ENCODE measurements at regions not wholly inside any gene's neighbourhood (a gene's known extent, or its start where the extent isn't known, plus 50 kb on each side); places are given as distances from the start of the nearest gene placed in this dataset.

- Histone ChIP-seq H3F3A (ENCODE audit: low read length, unreplicated experiment) (no peaks in the 10 kb centered on the region), H3K9ac (ENCODE audit: low read length) (no peak overlapping the region), H2AFZ (ENCODE audit: low read length) (no peak overlapping the region), H3K27me3 (ENCODE audit: low read length) (no peaks in the 10 kb centered on the region), H3K79me2 (ENCODE audit: low read length) (no peaks in the 10 kb centered on the region), H4K20me1 (ENCODE audit: low read length) (no peaks in the 10 kb centered on the region), H3K4me2 (ENCODE audit: low read length) (no peak overlapping the region), H3K4me3 (ENCODE audit: low read length) (no peak overlapping the region), H3K36me3 (ENCODE audit: low read depth, low read length) (no peaks in the 10 kb centered on the region), H3K27ac (ENCODE audit: low read length) (no peak overlapping the region), H3K9me3 (ENCODE audit: low read length) (no peaks in the 10 kb centered on the region), H3K9me2 (replicated peaks; ENCODE audit: low read length) (no peaks in the 10 kb centered on the region), H3K4me1 (ENCODE audit: insufficient read depth, low read length) (no peaks in the 10 kb centered on the region)
- intact Hi-C loops (cut with micrococcal nuclease) = no loop called here
- ChIA-PET POLR2A (ENCODE audit: unreplicated experiment) (no interaction called here), CTCF (no interaction called here)
- BruUV-seq (replicated peaks) = no TSS peak
- DNase-seq (no peak), ATAC-seq (no peak)
- no peak for TF ChIP-seq CTCF (conservative IDR thresholded peaks at IDR 0.05; ENCODE audit: low read depth, low read length)
Measured at GRCh38 chr9:95755421-95755730, 120.1 kb upstream of the ERCC6L2 start.

- H3K9me3 ChIP-seq (ENCODE audit: low read length) = no peaks in the 10 kb centered on the region
- no peak overlapping the region for H3K4me3 ChIP-seq (ENCODE audit: low read length)
- BruUV-seq (replicated peaks) = no TSS peak
- TF ChIP-seq EZH2 (IDR thresholded peaks at IDR 0.05; ENCODE audit: low read length, unreplicated experiment) (no peak), EZH2phosphoT487 (IDR thresholded peaks at IDR 0.05; ENCODE audit: borderline replicate concordance, low read length) (no peak), CTCF (conservative IDR thresholded peaks at IDR 0.05; ENCODE audit: low read depth, low read length) (no peak)
- H4K20me1 ChIP-seq (ENCODE audit: low read length) = no peaks in the 10 kb centered on the region
- H3K9ac ChIP-seq (ENCODE audit: low read length) = no peak overlapping the region
- H3K79me2 ChIP-seq (ENCODE audit: low read length) = no peaks in the 10 kb centered on the region
- intact Hi-C loops (cut with micrococcal nuclease) = no loop called here
- no peak overlapping the region for H3K4me2 ChIP-seq (ENCODE audit: low read length)
- H3K27ac ChIP-seq (ENCODE audit: low read length) = no peak overlapping the region
- H3K27me3 ChIP-seq (ENCODE audit: low read length) = no peaks in the 10 kb centered on the region
- CTCF ChIA-PET = no interaction called here
- H3K9me2 ChIP-seq (replicated peaks; ENCODE audit: low read length) = no peaks in the 10 kb centered on the region
- H3K4me1 ChIP-seq (ENCODE audit: insufficient read depth, low read length) = no peaks in the 10 kb centered on the region
- H3K36me3 ChIP-seq (ENCODE audit: low read depth, low read length) = no peaks in the 10 kb centered on the region
- no peaks in the 10 kb centered on the region for H3F3A ChIP-seq (ENCODE audit: low read length, unreplicated experiment)
- DNase-seq (no peak), ATAC-seq (no peak)
- no peak overlapping the region for H2AFZ ChIP-seq (ENCODE audit: low read length)
- POLR2A ChIA-PET (ENCODE audit: unreplicated experiment) = no interaction called here
Measured at GRCh38 chr9:95754533-95755420, 120.7 kb upstream of the ERCC6L2 start.

- Histone ChIP-seq H3K79me2 (ENCODE audit: low read length) (no peaks in the 10 kb centered on the region), H3K36me3 (ENCODE audit: low read depth, low read length) (no peaks in the 10 kb centered on the region), H3K27me3 (ENCODE audit: low read length) (no peaks in the 10 kb centered on the region), H3F3A (ENCODE audit: low read length, unreplicated experiment) (no peaks in the 10 kb centered on the region), H3K4me3 (ENCODE audit: low read length) (no peak overlapping the region), H3K9me2 (replicated peaks; ENCODE audit: low read length) (no peaks in the 10 kb centered on the region), H3K4me2 (ENCODE audit: low read length) (no peak overlapping the region), H3K9me3 (ENCODE audit: low read length) (no peaks in the 10 kb centered on the region), H3K9ac (ENCODE audit: low read length) (no peak overlapping the region), H3K27ac (ENCODE audit: low read length) (no peak overlapping the region), H3K4me1 (ENCODE audit: insufficient read depth, low read length) (no peaks in the 10 kb centered on the region), H2AFZ (ENCODE audit: low read length) (no peak overlapping the region), H4K20me1 (ENCODE audit: low read length) (no peaks in the 10 kb centered on the region)
- ATAC-seq (no peak), DNase-seq (no peak)
- TF ChIP-seq CTCF (conservative IDR thresholded peaks at IDR 0.05; ENCODE audit: low read depth, low read length) (no peak), EZH2phosphoT487 (IDR thresholded peaks at IDR 0.05; ENCODE audit: borderline replicate concordance, low read length) (no peak), EZH2 (IDR thresholded peaks at IDR 0.05; ENCODE audit: low read length, unreplicated experiment) (no peak)
- no TSS peak for BruUV-seq (replicated peaks)
- ChIA-PET POLR2A (ENCODE audit: unreplicated experiment) (no interaction called here), CTCF (no interaction called here)
- intact Hi-C loops (cut with micrococcal nuclease) = no loop called here
Measured at GRCh38 chr9:95753762-95754465, 121.6 kb upstream of the ERCC6L2 start.

Data from PC-3 (cell line).